DOHH2 (cell line): ENCODE measurements at regions not wholly inside any gene's neighbourhood (a gene's known extent, or its start where the extent isn't known, plus 50 kb on each side); places are given as distances from the start of the nearest gene placed in this dataset.

Experiments used
- H3F3A ChIP-seq: fragments of 200-600 bp; sonication (generic), shearing (Covaris generic); 2 replicates; pipeline ENCODE4 v1.6.0; 2016; ENCODE audit warnings: antibody characterized with exemption, mild to moderate bottlenecking; ENCODE audit not compliant: control insufficient read depth, insufficient read depth
- H3K27ac ChIP-seq: fragments of 200-600 bp; sonication (generic); 2 replicates; pipeline ENCODE4 v1.5.1; 2014; ENCODE audit warnings: low read depth, mild to moderate bottlenecking, low read length, moderate library complexity
- H3K27me3 ChIP-seq: fragments of 200-600 bp; sonication (generic); 2 replicates; pipeline ENCODE4 v1.6.1; 2014; ENCODE audit warnings: mild to moderate bottlenecking, low read length, mixed read lengths; ENCODE audit not compliant: control insufficient read depth
- H3K36me3 ChIP-seq: fragments of 200-600 bp; sonication (generic); 2 replicates; pipeline ENCODE4 v1.6.1; 2014; ENCODE audit warnings: mild to moderate bottlenecking, low read length, moderate library complexity, mixed read lengths; ENCODE audit not compliant: control insufficient read depth
- H3K4me1 ChIP-seq: fragments of 200-600 bp; sonication (generic); 2 replicates; pipeline ENCODE4 v1.6.1; 2014; ENCODE audit warnings: mild to moderate bottlenecking, low read length, mixed read lengths; ENCODE audit not compliant: control insufficient read depth
- H3K4me2 ChIP-seq: fragments of 200-600 bp; sonication (generic); 2 replicates; pipeline ENCODE4 v1.6.0; 2014; ENCODE audit warnings: mild to moderate bottlenecking, low read length, moderate library complexity
- H3K4me3 ChIP-seq: fragments of 200-600 bp; sonication (generic); 2 replicates; pipeline ENCODE4 v1.5.1; 2014; ENCODE audit warnings: mild to moderate bottlenecking, low read length, mixed read lengths
- H3K79me2 ChIP-seq: fragments of 200-600 bp; sonication (generic); 2 replicates; pipeline ENCODE4 v1.6.1; 2014; ENCODE audit warnings: mild to moderate bottlenecking, low read length, mixed read lengths; ENCODE audit not compliant: control insufficient read depth
- H3K9me2 ChIP-seq: fragments of 200-600 bp; sonication (generic); replicated peaks from 2 replicates; pipeline ENCODE4 v1.6.1; 2014; ENCODE audit warnings: mild to moderate bottlenecking, low read length, mixed read lengths; ENCODE audit not compliant: control insufficient read depth
- H3K9me3 ChIP-seq: fragments of 200-600 bp; sonication (generic); 2 replicates; pipeline ENCODE4 v1.6.1; 2014; ENCODE audit warnings: antibody characterized with exemption, low read length, mixed read lengths; ENCODE audit not compliant: control insufficient read depth, insufficient read depth
- H4K20me1 ChIP-seq: fragments of 200-600 bp; sonication (generic); 2 replicates; pipeline ENCODE4 v1.6.0; 2014; ENCODE audit warnings: low read depth, mild to moderate bottlenecking, antibody characterized with exemption, low read length, moderate library complexity; ENCODE audit not compliant: control insufficient read depth, insufficient read depth
- EZH2phosphoT487 ChIP-seq: fragments of 200-600 bp; sonication (generic); IDR thresholded peaks from 2 replicates; pipeline ENCODE4 v1.6.1; 2017; ENCODE audit warnings: borderline replicate concordance, mild to moderate bottlenecking, antibody characterized with exemption, low read length, moderate library complexity, mixed read lengths
- TF ChIP-seq, protein P1 (sequence below): fragments of 200-600 bp; sonication (generic); IDR thresholded peaks from one replicate; pipeline ENCODE4 v1.5.1; 2014; ENCODE audit warnings: antibody characterized with exemption, mild to moderate bottlenecking, low read depth, low read length; ENCODE audit not compliant: poor library complexity, severe bottlenecking

DNA sequence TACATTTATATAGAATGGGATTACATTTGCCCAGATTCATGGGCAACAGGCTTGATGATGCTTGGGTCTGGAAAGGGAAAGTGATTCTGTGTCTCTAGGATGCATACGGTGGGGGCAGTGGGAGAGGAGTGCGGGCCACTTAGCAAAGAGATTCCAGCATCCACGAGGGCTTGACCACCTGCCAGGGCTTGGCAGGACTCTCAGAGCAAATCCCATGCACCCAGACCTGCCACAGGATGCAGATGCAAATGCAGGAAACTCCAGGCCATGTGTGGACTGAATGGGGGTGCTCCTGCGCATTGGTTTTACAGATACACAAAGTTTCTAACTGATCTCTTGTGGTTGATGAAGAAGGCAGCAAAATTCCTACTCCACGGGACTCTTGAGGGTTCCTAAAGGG is 334.7 kb downstream of the CYRIA start:
- Histone ChIP-seq H4K20me1 (no peaks in the 10 kb centered on the region), H3K27ac (no peak overlapping the region)

DNA sequence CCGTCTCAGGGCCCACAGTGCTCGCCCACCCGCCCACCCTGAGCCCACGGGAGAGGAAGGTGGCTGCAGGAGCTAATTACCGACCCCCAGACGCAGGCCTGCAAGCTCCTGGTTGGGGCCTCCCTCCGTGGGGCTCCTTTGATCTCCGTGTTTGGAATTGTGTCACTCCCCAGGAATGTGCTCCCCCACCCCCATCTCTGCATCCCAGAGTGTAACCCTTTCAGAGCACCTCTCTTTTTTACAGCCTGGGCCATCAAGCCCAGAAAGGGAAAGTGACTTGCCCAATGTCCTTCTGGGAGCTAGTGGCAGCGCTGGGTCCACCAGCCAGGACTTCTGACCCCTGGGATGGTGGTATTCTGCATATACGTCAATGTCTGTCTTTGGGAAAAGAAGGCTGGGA is 335.1 kb downstream of the CYRIA start:
- Histone ChIP-seq H3K9me3 (no peaks in the 10 kb centered on the region), H3K27ac (no peak overlapping the region), H3K9me2 (no peaks in the 10 kb centered on the region), H3K27me3 (no peaks in the 10 kb centered on the region), H3K36me3 (no peaks in the 10 kb centered on the region), H3K79me2 (no peaks in the 10 kb centered on the region), H3K4me1 (no peaks in the 10 kb centered on the region), H3K4me2 (no peak overlapping the region), H4K20me1 (no peaks in the 10 kb centered on the region), H3K4me3 (no peak overlapping the region), H3F3A (no peaks in the 10 kb centered on the region)
- TF ChIP-seq, protein P1, sequence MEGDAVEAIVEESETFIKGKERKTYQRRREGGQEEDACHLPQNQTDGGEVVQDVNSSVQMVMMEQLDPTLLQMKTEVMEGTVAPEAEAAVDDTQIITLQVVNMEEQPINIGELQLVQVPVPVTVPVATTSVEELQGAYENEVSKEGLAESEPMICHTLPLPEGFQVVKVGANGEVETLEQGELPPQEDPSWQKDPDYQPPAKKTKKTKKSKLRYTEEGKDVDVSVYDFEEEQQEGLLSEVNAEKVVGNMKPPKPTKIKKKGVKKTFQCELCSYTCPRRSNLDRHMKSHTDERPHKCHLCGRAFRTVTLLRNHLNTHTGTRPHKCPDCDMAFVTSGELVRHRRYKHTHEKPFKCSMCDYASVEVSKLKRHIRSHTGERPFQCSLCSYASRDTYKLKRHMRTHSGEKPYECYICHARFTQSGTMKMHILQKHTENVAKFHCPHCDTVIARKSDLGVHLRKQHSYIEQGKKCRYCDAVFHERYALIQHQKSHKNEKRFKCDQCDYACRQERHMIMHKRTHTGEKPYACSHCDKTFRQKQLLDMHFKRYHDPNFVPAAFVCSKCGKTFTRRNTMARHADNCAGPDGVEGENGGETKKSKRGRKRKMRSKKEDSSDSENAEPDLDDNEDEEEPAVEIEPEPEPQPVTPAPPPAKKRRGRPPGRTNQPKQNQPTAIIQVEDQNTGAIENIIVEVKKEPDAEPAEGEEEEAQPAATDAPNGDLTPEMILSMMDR, result no peak
- TF ChIP-seq EZH2phosphoT487, result no peak

More for the DNA sequence above, 334.7 kb downstream of the CYRIA start:
- H3K4me2 ChIP-seq, result no peak overlapping the region
- H3K9me3 ChIP-seq, result no peaks in the 10 kb centered on the region
- no peaks in the 10 kb centered on the region for H3K4me1 ChIP-seq
- H3K27me3 ChIP-seq, result no peaks in the 10 kb centered on the region
- TF ChIP-seq EZH2phosphoT487, result no peak
- TF ChIP-seq, protein P1, result no peak
- no peak overlapping the region for H3K4me3 ChIP-seq
- H3K9me2 ChIP-seq, result no peaks in the 10 kb centered on the region
- H3K36me3 ChIP-seq, result no peaks in the 10 kb centered on the region
- no peaks in the 10 kb centered on the region for H3K79me2 ChIP-seq
- no peaks in the 10 kb centered on the region for H3F3A ChIP-seq

DNA sequence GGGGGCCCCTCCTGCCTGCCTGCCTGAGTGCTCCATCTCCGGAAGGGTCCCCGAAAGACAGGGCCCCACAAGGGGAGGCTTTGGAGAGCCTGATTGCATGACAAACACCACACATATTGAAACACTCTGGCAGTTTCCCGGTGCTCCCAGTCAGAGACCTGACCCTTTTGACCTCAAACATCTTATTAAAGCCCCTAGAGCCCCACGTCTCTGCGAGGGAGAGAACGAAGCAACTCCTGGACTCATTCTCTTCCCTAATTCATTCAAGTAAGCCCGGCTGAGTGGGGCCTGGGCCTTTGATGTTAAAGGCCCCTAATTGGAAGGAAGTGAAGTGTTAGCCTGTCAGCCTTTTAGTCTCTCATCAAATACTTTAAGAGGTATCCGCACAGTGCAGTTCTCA is 335.6 kb downstream of the CYRIA start:
- Histone ChIP-seq H3K27me3 (no peaks in the 10 kb centered on the region), H3K36me3 (no peaks in the 10 kb centered on the region), H3K79me2 (no peaks in the 10 kb centered on the region), H3F3A (no peaks in the 10 kb centered on the region), H3K4me3 (no peak overlapping the region), H3K4me2 (no peak overlapping the region), H4K20me1 (no peaks in the 10 kb centered on the region), H3K27ac (no peak overlapping the region), H3K4me1 (no peaks in the 10 kb centered on the region), H3K9me2 (no peaks in the 10 kb centered on the region), H3K9me3 (no peaks in the 10 kb centered on the region)
- TF ChIP-seq EZH2phosphoT487, result no peak
- TF ChIP-seq, protein P1, result no peak

DNA sequence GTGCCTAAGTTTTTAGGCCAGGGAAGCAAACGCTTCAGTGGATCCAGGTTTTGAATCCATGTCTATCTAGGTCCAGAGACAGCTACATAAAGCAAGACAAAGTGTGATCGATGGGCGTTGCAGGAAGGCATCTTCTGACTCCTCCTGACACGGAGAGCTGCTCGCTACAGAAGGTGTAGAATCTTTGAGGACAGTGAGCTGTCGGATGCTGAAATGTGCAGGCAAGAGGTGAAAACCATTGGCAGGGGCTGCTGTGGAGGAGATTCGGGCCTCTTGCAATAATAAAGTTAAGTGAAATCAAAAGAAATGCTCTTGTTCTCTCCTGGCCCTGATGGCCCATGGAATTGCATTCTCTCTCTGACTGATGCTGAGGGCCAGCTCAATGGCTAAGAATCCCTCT is 336.2 kb downstream of the CYRIA start:
- no peaks in the 10 kb centered on the region for H3F3A ChIP-seq

More for the DNA sequence above, 336.2 kb downstream of the CYRIA start:
- Histone ChIP-seq H4K20me1 (no peaks in the 10 kb centered on the region), H3K9me2 (no peaks in the 10 kb centered on the region), H3K4me3 (no peak overlapping the region), H3K27ac (no peak overlapping the region), H3K4me1 (no peaks in the 10 kb centered on the region), H3K79me2 (no peaks in the 10 kb centered on the region), H3K27me3 (no peaks in the 10 kb centered on the region), H3K9me3 (no peaks in the 10 kb centered on the region), H3K36me3 (no peaks in the 10 kb centered on the region), H3K4me2 (no peak overlapping the region)
- TF ChIP-seq, protein P1, result no peak
- TF ChIP-seq EZH2phosphoT487, result no peak
